Amniotic stem cell (primary cell): ENCODE measurements at regions not wholly inside any gene's neighbourhood (a gene's known extent, or its start where the extent isn't known, plus 50 kb on each side); places are given as distances from the start of the nearest gene placed in this dataset.

Source experiments
- DNase-seq: peaks from one replicate; lab custom pipeline; 2025; lab: John Stamatoyannopoulos, UW

DNA sequence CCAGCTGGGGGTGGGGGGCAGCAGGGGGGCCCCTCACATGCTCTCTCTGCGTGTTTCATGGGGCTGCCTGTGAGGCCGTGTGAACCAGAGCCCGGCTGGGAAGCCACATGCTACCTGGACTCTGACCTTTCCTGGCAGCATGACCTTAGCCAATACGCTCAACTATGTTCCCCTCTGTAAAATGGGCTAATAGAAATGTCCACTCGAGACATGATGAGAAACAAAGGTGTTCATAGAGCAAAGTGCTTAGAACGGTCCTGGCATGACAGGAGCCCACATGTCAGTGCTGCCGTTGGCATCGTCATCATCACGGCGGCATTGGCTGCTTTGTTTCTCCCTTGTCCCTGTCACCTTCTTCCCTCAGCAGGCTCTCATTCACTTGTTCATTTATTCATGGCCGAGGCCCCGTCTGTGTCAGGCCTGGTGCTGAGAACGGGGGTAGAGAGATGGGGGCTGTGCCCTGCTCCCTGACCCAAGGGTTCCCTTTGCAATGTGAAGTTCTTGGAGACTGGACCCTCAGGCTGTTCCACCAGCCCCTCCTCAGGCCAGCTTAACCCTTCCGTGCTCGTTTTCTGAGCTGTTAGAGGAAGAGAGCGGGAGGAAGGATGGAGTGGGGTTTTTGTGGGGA, 291.4 kb downstream of the SEC14L1 start:
- DNase-seq = no peak

DNA sequence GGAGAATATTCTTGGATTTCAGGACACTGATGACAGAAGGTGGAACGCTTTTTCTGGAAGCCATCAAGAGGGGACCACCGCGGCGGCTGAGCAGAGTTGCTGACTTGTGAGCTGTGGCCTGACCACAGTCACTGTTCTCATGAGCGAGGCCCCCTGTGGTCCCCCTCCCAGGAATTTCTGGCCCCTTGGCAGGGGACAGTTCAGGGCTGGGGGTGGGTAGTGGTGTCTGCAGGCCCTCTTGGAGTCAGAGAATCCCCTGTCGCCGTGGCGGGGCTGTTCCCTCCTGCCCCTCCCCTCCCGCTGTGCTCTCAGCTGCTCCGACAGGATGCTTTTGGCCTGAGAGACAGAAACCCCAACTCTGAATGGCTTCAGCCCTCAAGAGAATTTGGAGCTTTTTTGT, 292.0 kb downstream of the SEC14L1 start:
- DNase-seq = no peak

DNA sequence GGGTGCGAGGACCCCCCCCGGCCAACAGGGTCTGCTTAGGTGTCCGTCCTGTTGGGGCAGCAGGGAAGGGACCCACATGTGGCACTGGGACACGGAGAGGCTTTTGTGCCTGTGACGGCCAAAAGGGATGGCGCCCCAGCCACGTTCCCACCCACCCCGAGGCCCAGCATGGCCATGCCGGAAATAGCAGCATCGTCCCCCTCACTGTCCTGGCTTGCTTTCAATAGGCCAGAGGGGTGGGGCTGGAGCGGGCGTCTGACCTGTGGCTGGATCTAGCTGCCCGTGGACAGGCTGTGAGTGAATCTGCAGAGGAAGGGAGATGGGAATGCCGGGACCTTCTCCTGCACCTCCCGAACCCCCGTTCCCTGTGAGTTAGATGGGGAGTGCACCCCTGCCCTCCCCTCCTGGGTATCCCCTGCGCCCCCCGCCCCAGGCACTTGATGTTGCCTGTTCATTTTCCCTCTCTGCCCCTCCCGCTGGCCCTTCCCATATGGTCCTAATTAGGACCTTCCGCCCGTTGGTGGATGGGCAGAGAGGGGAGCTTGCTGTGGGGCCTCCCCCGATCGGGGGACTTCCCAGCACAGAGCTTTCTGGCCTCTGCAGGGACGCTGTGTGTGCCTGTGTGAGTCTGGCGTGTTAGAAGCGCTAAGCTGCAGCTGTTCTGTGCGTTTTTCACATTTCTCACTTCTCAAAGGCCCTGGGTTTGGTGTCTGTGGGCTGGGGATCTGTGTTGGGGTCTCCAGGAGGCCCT, 292.8 kb downstream of the SEC14L1 start:
- DNase-seq = no peak

DNA sequence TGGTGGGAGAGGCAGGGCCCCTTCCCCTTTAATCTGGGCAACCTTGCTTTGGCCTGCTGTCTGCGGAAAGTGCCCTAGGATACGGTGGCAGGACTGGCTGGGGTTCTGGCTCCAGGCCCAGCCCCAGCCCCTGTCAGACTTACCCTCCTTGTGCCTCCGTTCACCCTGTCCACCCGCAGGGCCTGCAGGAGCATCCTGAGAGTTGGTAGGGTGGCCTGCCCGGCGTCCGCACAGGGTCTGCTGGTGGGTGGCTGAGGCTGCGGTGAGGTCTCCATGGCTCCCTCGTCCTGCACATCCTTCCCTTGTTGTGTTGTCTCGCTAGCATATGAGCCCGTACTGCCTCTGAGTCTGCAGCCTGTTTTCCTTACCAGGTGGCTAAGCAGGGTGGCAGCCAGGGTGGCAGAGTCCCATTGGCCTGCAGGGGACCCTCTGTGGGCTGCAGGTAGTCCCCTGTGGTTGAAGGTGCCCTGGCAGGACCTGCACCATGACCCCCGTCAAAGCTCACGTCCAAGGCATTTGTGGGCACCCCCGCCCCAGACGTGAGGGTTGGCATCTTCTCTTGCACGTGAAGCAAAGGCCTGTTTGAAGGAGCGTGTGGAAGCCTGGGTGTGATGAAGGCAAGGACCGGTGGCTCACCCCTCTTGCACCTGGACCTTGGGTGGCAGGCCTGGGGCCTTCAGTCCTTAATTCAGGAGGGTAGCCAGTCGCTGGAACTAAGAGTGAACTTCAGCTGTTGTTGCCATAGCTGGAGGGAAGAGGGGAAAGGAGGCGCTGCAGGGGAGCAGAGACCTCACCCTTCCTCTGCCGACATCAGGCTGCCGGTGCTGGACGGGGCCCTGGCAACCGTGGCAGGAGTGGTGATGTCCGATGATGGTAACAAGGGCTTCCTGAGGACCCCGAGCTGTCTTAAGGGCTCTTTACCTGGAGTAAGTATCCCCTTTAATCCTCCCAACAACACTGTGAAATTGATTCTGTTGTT, 293.7 kb downstream of the SEC14L1 start:
- DNase-seq = no peak

DNA sequence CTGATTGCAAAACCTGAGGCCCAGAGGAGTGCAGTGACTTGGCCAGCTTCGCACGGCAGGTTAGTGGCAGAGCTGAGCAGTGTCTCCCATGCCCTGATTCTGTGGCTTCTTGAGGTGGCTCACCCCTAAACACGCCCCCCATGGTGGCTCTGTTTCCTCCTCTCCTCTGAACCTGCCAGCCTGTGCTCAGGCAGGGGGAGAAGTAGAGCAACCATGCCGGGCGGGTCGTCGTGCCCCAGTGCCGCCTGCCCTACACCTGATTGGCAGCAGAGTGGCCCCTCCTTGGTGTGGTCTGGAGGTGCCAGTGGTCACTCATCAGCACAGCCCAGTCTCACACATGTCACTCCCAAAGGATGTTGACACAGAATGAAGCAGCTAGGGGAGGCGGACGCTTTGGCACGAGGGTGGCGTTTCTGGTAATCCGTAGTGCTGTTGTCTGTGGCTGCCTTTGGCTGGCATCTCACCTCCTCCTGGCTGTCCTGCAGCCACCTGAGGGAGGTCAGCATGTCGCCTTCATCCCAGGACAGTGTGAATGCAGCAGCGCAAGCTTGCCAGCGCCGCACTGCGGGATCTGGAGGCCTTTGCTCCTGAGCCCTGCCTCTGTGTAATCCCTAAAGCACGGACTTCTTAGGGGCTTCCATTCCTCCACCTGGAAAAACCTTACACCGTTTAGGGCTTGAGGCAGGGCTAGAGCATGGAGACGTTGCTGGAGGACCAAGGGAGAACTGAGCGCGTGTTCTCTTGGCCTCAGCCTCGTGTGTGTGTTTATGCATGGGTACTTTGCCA, 294.7 kb downstream of the SEC14L1 start:
- no peak for DNase-seq

DNA sequence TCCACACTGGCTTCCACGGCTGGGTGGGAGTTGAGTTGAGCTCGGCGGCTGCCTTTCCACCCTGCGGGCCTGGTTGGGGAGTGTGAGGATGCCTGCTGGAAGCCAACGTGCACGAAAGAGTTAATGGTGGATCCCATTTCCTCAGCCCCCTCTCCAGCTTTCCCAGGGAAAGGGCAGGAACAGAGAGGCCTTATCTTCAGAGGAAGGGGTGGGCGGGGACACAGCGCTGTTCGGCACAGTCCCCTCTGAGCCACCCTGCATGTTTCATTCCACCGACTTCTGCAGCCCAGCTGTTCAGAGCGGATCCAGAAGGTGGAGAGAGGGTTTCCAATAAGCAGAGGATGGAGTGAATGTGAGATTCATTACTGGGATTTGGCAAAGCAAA, 295.3 kb downstream of the SEC14L1 start:
- DNase-seq = no peak

DNA sequence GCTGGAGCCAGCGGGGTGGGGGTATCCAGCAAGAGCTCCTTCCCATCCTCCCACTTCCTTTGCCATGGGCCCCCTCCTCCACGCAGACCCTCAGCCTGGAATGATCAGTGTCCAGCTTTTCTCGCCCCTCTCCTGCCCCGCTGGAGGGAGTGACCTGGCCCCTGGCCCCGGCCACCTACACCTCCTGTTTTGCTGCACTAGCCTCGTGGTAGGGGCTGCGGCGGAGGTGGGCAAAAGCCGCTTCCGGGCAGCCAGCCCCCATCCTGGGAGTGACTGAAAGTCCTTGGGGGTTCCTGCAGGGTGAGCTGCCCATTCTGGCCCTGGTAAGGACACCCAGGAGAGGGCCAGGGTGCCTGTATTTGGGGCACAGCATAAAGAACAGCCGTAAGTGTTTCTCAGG, 295.7 kb downstream of the SEC14L1 start:
- no peak for DNase-seq

DNA sequence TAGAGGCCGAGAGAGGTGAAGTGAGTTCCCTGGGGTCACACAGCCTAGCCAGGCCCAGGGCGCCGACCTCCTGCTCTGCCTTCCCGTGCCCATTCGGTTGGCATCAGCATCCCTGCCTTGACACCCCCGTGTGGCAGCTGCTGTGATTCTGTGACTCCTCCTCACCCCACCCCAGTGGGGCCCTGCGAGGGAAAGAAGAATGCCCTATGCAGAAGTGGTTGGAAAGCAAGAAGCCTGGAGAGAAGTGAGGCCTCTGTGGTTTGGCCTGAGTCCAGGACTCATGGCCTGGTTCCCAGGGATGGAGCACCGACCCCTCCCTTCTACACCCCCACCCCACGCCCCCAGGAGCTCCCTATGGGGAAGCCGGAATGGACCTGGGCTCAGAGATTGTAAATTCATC, 296.2 kb downstream of the SEC14L1 start:
- no peak for DNase-seq

DNA sequence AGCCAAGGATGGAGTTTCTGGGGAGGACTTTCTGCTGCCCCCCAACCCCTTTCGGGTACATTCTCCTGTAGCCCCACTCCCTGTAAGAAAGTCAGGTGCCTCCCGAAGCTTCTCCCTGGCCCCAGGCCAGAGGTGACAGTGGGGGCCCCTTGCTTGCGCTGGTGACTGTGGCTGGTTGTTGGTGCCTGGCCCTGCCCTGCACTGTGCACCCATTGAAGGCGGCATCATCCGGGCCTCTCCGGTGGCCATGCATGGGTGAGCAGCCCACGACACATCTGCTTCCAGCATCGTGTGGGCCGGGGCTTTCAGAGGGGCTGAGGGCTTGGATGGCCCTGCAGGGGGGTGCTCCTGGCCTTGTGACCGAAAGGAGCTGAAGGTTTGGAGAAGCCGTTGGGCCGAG, 297.0 kb downstream of the SEC14L1 start:
- DNase-seq = no peak

DNA sequence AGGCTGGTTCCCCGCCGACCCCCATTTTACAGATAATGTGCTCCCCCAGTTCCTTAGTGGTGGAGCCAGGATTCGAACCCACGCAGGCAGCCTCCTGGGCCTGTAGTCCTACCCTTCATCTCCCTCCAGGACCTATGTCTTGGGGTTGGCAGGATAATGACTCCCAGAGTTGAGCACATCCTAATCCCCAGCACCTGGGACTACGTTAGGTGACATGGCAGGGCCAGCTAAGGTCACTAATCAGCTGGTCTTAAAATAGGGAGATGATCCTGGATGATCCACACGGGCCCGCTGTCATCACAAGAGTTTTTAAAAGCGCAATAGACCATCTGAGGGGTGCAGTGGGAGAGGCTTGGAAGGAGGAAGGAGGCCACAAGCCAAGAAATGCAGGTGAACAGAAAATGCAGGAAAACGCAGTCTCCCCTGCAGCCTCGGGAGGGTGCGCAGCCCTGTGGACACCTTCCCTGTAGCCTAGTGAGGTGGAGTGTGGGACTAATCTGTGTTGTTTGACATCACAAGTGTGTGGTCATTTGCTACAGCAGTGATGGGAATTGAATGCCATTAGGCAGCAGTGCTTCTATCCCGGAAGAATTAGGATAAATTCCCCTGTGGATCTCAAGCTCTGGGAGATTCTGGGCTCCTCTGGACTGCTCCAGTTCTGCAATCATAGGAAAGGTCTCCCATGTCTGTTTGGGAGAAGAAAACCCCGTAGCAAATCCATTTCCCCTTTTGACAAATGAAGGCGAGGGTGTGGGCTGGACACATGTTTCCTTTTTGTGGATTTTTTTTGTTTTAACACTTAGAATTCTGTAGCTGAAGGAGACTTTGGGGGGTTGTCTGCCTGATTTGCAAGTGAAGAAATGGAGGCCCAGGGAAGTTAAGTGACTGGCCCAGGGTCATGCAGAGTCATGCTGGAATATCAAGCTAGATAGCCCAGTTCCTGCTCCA, 297.7 kb downstream of the SEC14L1 start:
- DNase-seq = no peak

DNA sequence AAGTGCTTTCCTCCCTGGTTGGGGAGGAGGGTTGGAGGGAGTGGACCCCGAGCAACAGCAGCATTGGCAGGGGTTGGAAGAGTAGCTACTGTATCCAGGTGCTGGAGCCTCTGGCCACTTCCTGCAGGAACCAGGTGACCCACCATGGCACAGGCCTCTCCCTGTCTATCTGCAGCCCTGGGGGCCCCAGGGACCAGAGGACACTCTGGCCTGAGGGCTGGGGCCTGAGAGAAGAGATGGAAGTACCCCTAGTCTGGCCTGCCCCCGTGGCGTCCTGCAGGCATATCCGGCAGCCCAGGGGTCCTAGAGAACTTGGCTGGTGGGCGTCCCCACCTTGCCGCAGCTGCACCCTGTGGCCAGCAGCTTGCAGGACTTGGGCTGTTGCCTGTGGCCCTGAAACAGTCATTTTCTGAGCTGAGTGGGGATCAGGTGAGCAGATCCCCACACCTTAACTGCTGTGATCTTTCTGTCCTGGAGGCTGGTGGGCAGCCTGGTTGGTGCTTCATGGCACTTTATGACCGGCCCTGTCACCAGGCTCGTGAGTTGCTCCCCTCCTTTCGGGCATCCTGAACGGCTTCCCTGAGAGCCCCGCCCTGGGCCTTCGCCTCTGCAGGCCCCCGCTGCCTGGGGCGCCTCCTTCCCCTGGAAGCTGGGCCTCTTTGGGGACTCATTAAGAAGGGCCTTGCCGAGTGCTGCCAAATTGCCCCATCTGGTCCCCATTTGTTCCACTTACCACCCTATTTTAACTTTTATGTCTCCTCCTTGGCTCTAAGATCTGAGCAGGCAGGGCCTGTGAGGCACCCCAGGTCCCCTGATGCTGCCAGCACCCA, 298.6 kb downstream of the SEC14L1 start:
- DNase-seq = no peak

DNA sequence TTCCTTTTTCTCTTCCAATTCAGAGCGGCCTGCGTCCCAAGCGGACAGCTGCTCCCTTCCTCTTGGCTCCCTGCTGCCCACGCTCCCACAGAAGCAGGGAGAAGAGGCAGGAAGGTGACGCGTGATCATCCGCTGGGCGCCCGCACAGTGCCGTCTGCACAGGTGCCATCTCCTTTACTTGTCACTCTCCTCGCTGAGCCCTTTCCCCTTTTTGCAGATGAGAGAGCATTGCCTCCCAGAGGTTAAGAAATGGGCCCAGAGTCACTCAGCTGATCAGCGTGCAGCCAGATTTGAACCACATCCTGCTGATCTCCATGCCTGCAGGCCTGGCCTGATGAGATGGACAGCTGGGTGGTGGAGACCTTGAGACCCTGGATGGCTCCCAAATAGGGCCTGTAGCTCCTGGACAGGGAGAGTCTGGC, 299.8 kb downstream of the SEC14L1 start:
- DNase-seq = no peak

DNA sequence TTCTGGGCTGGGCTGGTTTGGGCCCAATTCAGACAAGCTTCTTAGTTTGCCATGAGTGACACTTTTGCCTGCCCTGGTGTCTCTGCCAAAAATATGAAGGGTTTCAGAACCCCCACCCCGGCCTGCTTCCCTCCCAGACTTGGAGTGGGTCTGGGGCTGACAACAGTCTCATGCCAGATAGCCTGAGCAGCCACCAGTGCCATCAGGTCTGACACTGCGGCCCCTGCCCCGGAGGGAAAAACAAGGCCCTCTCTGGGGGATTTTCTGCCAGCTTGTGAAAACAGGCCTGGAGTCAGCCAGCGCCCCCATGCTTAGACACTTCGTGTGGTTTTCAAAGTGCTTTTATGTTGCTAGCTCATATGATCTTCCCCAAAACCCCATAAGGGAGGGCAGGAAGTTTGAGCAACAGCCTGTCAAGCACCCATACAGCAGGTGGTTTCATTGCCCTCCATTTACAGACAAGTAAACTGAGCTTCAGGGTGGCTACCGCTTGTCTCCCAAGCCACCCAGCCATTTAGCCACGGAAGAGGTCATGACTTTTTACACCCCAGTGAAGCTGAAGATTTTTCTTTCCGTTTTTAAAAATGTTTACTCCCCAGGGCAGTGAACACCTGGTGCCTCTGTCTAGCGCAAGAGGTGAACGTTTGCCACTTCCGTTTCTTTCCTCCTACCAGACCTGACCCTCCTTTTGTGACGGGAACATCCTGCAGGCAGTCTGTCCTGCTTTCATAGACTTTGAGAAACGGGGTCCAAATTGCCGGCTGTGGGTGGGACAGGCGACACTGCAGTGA, 300.6 kb downstream of the SEC14L1 start:
- no peak for DNase-seq

DNA sequence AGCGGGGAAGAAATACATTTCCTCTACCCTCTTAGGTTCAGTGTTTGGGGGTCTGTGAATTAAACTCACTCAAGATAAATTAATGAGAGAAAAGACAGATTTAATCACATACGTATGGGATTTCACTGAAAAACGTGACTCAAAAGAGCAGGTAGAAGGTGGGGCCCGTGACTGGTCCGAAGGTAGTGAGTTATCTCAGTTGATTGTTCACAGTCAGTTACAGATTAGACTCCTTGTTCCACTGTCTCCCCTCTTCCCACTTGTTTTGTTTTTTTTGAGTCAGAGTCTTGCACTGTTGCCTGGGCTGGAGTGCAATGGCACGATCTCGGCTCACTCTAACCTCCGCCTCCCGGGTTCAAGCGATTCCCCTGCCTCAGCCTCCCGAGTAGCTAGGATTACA, 301.2 kb downstream of the SEC14L1 start:
- no peak for DNase-seq

DNA sequence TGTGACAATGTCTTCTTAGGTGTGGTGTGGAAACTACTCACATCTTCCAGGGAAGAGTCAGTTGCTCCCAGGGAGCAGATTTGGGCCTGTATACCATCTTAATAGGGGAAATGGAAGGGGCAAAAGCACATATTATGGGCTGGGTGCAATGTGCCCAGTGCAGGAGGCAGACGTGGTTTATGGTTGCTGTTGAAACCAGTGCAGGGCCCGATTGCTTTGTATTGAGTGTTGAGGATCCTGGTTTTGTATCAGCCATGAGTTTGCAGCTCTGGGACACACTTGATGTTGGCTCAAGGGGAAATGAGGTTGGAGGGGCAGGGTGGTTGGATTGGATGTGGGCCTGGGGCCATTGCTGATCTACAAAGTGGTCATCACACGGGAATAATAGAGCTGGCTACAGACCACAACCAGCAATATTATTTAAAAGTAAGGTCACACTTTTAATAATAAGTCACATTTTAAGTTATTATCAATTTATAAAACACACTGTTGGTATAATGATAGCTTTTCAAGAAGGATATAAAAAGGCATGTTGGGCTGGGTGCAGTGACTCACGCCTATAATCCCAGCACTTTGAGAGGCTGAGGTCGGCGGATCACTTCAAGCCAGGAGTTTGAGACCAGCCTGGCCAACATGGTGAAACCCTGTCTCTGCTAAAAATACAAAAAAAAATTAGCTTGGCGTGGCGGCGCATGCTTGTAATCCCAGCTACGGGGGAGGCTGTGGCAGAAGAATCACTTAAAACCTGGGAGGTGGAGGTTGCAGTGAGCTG, 302.4 kb downstream of the SEC14L1 start:
- no peak for DNase-seq

DNA sequence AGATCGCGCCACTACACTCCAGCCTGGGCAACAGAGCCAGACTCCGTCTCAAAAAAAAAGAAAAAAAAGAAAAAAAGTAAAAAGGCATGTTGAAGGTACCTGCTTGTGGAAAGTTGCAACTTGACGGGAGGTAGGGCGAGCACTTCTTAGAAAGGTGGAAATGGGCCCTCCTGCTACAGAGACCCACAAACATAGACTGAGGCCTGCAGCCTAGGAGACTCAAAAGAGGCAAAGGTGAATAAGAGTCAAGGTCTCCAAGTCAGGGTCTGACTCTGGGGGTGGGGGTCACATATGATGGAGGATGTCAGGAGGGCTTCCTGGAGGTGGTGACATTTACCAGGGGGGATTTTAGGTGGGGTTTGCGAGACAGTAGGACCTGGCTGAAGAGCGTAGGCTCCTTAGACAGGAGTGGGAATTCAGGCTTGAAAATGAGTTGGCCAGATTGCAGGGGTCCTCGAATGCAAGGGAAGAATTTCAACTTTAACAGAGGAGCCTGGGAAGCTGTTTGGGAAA, 303.0 kb downstream of the SEC14L1 start:
- DNase-seq = no peak

DNA sequence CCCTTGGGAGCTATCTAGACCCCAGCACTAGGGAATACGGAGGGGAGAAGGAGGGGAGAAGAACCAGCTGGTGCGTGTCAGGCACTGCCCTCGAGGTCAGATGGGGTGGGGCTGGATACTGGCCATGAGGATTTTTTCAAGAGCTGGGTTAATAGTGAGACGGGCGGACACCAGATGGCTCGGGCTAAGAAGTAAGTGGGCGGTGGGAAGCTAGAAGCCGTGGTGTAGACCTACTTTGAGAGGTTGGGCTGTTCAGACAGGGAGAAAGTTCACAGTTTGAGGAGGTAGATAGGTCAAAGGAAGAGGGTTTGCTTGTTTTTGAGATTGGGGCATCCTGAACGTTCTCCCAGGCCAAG, 303.8 kb downstream of the SEC14L1 start:
- no peak for DNase-seq
